HG03469 (cell line): ENCODE measurements at regions not wholly inside any gene's neighbourhood (a gene's known extent, or its start where the extent isn't known, plus 50 kb on each side); places are given as distances from the start of the nearest gene placed in this dataset.

Source experiments
- ATAC-seq: cut with Tn5 transposase; IDR thresholded peaks from one replicate; pipeline ENCODE4 v1.9.1; 2021; ENCODE audit warnings: mild to moderate bottlenecking, moderate library complexity, moderate number of reproducible peaks; ENCODE audit not compliant: unreplicated experiment

DNA sequence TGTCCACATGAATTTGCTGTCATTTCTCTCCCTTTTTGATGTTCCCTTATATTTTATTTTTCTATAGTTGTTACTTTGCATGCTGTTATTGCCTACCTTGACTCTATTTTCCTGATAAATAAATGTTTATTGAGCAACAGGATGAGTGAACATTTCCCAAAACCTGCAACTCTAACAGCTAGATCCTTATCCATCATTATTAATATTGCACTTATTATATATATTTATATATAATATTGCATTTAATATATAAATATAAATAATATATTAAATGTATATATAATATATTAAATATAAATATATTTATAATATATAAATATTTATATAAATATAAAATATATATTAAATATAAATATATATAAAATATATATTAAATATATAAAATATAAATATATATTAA, 436.1 kb upstream of the MMADHC start:
- ATAC-seq = no peak

DNA sequence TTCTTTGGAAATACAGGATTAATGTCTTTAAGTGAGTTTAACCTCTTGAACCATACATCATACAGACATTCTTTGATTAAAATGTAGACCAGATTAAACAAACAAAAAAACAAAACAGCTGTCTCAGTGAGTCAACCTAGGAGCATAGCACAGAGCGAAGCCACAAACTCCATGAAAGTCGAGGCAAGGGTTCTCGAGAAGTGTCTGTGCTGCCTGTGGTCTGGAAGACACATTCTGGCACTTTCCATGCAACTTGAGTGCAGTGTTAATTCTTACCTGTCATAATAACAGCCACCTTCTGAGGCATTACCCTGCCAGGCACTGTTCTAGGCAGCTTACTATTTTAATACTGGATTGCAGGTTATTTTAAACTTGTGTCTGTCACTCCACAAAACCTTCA, 435.5 kb upstream of the MMADHC start:
- no peak for ATAC-seq

DNA sequence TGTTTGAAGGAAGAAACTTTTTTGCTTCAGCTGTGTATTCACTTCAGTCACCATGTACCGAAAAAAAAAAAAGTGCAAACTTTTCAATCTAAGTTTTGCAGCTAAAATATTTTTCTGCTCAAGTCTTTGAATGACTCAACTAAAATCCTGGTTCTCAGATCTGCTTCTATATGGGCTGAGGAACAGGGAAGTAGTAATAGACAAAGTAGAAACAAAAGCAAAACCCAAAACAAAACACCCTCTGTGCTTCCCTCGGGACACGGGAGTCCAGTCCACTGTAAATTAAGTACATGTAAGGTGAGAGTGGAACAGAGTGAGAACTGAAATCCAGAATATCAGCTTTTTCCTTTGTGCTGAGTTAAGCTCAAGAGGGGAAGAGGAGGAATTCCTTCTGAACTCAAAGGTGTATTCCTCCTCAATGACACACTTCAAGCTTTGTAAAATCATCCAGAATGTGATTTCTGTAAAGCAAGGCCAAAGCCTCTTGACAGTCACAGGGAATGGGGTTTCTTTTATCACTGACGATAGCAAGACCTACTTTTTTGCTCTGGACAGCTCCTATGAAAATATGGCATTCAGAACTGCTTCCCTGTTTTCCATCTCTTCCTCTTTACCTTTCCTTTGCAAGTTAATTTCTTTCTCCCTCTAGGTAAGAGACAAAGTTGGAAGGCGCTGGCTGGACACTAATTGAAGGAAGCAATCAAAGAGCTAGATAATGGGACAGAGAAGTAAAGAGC, 433.5 kb upstream of the MMADHC start:
- no peak for ATAC-seq

DNA sequence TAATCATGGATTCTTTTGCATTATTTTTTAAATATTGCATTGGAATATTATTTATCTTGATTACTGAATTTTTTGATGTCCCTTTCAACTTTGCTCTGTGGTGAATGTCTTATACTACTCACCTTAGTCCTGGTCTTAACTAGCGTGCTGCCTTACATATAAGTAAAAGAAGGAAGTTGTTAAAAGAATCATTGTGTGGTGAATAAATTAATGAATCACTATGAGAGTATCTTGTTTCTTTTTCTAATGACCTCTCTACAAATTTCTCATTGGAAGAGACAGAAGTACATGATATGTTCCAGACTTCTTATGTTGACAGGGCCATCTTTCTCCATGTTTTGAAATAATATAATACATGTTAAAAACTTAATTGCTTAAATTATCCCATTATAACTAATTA, 432.6 kb upstream of the MMADHC start:
- no peak for ATAC-seq

DNA sequence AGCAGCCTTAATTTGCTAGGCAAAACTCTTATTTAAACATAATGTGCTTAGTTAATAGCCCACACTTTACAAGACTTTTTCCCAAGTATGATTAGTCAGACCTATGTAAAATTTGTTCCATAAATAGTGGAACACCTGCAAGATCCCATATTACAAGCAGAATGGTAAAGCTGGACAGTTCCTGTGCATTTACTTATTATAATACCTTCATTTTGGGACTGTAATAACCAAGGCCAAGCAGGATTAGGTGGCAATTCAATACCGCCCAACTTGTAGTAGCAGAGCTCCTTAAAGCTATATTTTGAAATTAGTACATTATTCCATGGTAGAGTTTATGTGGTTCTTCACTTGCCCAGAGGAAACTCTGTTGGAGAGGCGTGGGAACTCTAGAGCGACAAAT, 431.5 kb upstream of the MMADHC start:
- no peak for ATAC-seq

DNA sequence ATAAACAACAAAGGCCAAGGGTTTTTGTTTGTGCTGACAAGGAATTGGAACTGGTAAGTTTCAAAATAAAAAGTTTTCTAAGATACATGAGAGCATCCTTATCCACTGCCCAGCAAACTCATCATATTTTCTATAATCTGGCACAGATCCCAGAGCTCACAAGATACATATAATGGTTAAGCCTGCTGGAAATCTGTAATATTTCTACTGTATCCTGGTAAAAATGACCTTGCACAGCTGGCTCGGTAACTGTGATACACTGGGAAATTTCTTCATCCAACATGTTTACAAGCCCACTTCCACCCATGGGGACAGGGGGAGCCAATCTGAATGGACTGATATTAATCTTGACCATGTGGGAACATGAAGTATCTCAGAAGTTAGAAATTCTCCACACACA, 425.4 kb upstream of the MMADHC start:
- no peak for ATAC-seq

DNA sequence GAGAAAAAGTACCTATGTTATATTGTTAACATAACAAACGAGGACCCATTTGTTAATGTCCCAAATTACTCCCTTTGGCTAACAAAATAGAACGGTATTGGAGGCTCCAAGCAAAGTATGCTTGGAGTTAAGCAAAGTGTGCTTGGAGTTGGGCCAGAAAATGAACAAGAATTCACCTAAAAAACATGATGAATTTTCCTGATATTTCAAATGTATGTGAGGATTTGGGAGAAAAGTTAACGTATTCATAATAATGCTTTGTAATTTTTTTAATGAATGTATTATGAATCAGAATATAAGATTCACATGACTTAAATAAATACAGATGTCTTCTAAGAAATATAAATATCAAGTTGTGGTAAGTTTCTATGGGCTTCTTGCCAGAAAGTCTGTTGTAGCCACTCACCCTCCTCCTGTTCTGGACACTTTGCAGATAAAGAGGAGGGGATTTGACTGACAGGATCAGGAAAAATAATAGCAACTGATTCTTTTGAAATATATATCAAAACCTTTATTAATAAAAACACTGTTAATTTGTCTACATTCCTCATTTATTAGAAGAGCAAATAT, 423.7 kb upstream of the MMADHC start:
- no peak for ATAC-seq

DNA sequence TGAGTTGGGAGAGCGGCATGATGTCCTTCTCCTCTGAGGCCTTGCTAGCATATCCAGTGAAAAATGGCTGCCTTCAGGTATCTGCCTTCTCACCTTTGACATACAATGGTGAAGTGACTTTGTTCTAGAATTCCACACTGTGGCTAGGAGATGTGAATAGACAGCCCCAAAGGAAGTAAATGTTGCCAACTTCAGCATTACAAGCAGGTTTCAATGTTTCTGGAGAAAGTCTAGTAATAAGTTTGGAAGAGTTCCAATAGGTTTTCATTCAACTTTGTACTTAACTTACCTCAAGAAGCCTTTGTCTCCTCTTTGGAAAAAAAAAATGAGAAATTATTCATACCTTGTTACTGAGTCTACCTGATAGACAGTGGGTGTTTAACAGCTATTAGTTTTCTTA, 421.3 kb upstream of the MMADHC start:
- ATAC-seq = no peak

DNA sequence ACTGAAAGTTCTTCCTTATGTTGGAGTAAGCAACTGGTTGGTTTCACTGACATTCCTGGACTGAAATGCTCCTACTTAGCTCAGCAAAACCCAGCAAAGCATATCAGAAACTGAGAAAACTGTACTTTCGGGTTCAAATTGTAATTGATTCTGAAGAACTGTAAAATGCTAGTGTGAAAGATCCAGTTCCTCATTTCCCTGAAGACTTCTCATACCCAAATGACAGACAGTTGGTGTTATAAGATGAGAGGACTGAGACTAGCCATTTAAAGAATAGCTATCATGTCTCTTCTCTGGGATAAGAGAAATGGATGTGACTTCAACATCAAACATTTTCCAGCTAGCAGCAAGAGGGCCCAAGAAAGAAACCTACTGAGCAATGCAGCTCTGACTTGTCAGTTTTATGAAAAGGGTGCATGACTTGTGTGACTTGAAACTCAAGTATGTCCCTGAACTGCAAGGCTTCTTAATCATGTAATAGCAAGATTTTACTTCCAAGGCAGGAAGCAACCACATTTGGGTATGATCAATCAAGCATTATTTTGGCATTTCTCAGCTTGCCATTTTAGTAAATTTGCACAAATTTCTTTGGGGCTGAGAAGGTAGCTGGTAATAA, 420.3 kb upstream of the MMADHC start:
- no peak for ATAC-seq

DNA sequence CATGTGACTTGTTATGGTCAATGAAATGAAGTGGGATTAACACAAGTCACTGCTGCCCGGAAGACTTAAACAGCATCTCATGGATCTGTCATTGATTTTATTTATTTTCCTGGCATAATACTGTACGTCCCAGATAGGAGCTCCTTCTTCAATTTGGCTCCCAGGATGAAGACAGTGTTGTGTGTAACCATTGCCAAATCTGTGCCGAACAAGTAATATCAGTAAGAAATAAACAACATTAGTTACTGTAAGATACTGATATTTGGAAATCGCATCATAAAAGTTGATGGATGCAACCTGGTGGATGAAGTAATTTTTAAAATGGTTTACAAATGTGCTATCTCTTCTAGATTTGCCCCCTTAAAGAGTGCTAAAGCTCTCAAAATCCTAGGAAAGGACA, 419.0 kb upstream of the MMADHC start:
- no peak for ATAC-seq

DNA sequence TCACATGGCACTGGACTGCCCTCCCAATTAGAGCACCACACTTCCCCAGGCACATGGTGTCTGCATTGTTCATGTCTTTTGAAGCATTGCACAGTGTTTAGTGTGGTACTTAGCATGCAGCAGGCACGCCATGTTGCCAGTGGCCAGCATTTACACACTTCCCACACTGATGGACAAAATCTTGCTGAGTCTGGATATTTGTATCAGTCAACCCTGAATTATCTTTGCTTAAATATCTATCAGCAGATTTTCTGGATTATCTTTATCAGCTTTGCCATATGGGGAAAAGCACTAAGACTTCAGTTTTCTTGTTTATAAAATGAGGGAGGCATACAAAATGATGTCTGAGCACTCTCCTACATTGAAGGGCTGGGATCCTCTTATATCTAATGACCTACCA, 416.0 kb upstream of the MMADHC start:
- ATAC-seq = no peak

DNA sequence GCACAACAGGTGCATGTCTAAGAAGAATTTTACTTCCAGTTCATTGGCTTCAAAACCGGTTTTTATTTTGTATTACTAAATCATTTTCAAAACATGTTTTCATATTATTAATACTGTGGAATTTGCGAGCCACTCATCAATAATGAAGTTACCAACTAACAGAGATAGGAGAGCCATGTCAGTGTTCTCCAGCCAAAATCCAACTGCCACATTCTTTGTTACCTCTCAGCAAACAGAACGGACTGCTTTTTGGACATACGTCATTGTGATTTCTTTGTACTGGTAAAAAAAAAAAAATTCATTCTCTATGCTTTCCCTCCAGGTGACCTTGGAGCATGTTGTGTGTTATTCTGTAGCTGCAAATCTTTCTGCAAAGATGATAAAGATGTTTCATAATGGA, 414.2 kb upstream of the MMADHC start:
- ATAC-seq = no peak

DNA sequence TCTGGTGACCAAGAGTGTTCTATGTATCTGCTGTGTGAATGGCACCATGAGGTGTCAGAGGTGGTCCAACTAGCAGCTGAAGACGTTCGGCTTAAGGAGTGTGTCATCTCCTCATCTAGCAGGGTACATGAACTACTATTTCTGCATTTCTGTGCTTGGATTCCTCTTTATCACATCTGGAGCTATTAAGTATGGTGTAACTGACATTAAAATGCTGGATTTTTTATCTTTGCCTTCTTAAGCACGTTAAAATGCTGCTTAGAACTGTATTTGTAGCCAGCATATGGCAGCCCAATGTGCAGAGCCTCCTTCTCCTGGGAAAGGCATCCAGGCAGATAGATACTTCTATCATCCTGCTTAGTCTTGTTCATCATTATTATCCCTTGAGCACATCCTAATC, 409.3 kb upstream of the MMADHC start:
- ATAC-seq = no peak

DNA sequence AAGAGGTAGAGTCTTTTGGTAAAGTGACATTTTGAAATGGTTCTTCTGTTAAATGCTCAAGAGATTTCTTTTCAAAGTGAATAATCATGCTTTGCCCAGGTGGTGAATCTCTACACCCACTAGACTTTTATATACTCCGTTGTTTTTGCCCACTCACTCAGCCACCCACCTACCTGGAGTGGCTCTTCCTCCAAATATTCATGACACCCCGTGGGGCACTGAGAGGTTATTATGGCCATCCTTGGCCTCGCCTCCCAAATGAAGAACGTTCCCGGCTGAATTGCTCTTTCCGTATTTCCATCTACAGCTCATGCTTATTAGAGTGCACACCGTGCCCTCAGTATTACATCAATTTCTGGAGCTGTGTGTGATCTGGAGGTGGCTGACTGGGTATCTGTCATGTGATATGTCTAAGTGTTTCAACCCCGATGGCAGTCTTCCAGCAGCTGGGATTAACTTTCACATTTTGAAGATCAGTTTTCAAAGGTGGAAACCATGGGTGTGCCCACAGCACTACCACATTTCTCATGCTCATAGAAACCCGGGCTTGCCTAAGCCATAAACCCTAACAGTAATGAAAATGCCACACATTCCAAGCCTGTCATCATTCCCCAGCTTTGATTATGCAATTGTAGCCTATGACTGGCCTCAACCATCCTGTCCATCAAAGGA, 406.6 kb upstream of the MMADHC start:
- ATAC-seq = no peak

DNA sequence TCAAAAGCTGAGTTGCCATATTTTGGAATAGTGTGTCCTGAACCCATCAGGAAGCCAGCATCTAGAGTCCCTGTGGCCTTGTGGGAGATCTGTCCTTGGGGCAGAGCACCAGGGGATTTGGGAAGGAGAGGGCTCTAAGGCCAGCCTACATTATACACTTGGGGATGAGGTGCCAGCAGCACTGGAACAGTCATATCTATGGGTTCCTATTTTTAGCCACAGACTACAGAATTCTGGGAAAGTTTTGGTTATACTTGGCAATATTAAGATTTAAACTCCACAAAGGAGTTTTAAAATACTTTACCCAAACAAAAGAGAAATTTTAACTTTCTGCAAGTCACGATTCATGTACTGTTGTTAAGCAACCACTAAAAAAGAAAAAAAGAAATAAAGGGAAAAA, 405.7 kb upstream of the MMADHC start:
- no peak for ATAC-seq

DNA sequence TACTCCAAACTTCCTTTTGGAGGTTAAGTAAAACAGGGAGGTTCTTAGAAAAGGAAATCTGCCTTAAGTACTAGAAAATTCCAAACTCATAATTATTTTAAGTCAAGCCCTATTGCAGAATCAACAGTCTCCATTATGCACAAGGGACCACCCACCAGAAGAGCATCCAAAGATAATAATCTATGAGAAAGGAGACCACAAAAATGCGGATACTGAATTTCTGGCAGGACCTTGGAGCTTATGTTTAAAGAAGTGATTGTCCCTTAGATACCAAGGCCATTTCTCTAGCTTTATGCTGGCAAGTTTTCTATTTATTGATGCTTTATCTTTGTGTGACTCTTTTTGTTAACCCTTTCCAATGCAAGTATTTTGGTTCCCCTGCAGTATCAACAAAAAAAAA, 404.0 kb upstream of the MMADHC start:
- no peak for ATAC-seq

DNA sequence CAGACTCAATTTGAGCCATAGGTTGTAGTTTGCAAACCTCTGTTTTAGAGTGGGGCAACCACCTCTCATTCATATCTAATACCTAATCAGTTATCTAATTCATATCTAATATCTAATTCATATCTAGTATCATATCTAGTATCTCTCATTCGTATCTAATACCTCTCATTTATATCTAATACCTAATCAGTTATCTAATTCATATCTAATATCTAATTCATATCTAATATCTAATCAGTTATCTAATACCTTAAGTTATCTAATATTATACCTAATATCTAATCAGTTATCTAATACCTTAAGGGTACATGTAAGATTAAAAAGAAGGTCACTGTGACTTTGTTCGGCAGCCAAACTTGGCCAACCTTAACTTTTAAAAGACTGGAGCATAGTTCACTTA, 403.4 kb upstream of the MMADHC start:
- no peak for ATAC-seq

DNA sequence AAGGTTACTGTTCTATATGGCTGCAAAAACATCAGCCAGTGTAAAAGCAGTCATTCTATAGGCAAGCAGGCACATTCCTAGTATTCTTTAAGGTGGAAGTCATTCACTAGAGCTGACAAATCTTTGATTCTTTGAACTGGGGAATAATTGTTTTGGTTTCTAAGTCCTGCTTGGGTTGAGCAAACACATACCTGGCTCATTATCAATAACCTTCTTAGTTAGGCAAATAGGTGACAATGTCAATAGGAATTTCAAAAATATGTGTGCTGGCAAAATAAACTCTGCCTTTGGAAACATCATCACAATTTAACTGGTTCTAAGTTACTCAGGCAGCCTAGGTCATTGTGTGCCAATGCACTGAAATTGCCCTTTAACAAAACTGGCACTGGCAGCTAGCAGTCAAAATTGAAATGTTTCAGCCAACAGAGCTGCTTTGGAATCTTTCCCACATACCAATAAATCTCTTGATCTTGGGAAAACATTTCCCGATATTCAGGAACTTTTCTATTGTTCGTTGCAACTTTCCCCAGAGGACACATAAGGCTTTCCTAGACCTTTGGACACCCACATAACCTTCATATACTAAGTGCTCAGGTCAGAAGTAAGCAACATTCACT, 402.0 kb upstream of the MMADHC start:
- ATAC-seq = no peak

DNA sequence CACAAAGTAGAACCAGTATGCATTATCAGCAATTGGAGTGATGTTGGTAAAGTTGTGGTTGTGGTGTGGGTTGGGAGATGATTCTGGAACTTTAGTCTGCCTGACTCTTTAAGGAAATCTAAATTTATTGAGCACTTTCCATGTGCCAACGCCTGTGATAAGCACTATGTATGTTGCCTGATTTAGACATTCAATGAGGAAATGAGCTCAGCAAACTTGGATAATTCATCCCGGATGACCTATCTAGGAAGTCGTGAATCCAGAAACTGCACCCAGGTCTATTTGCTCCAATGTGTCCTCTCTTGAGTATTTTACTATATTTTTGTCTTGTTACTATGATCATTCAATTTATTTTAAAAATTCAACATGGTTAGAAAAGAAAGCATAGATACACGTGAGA, 400.8 kb upstream of the MMADHC start:
- no peak for ATAC-seq

DNA sequence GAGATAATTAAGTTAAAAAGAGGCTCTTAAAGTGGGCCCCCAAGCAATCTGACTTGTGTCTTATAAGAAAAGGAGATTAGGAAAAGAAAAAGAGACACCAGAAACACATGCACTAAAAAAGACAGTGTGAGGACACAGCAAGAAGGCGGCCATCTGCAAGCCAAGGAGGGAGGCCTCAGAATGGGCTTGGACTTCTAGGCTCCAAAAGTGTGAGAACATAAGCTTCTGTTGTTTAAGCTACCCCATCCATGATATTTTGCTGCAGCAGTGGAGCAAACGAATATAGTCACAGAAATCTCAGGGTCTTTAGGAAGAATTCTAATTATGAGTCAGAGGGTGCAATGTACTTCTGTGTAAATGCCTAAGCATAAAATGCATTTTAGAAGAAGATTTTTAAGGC, 399.3 kb upstream of the MMADHC start:
- ATAC-seq = no peak

DNA sequence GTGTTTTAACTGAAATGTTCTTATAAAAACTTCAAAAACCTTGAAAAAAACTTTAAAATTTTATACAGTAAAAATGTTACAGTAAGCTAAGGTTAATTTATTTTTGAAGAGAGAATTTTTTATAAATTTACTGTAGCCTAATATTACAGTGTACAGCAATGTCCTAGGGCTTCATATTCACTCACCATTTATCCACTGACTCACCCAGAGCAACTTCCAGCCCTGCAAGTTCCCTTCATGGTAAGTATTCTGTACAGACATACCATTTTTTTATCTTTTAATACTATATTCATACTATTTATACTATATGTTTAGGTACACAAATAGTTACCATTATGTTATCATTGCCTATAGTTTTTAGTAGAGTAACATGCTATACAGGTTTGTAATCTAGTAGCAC, 396.7 kb upstream of the MMADHC start:
- ATAC-seq = no peak

DNA sequence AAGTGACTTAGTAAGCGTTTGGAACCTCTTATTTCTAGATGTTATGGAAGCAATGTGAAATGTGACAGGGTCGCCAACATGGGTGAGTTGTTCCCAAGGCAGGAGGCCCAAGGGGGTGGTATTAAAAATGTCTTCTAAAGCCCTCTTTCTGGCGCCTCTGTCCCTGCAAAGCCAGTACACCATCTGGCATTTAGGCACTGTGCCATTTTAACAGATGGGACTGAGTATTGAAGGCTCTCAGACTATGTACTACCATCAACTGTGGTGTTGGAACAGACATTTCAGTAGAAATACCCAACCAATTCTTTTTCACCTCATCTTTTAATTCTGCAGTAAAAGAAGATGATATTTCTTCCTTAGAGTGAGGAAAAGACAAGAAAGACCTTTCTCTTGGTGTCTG, 384.5 kb upstream of the MMADHC start:
- ATAC-seq = no peak
